ENCODE measurements at regions not wholly inside any gene's neighbourhood (a gene's known extent, or its start where the extent isn't known, plus 50 kb on each side); places are given as distances from the start of the nearest gene placed in this dataset.

DNA sequence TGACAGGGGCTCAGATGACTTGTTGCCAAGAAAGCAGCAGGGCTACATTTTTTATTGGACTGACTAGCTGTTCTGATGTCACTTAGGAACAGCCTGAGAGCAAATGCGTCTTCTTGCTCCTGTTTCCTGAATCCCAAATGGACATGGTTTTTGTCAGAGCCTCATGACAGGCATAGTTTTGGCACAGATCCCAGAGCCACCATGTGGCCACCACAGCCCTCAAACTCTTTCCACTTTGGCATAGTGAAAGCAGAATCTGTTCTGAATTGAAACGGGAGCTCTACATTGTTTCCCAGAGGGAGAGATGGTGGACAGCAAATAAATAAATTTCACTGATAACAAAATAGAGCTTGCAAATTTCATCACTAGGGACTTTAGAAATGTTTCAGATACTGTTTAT is 222.2 kb downstream of the C11orf87 start:
- DNase-seq (ENCODE audit: extremely low spot score in 2 of 2) = no peak

DNA sequence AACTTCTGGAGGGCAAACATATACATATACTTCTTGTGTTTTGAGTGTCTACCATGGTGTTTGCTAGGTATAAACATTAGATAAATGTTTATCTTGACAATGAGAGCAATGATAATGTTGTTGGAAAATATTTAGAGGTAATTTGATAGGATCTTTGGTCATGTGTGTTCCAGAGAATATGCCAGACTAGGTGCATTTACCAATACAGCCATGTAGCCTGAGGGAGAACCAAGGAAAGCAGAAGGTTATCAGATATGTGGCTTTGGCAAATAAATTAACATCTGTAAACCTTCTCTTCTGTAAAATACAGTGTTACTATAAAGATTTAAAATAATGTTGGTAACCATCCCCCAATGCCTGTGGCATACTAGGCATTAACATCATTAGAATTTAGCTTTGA is 226.8 kb downstream of the C11orf87 start:
- Histone ChIP-seq H3K36me3 (no peaks in the 10 kb centered on the region), H3K4me1 (no peaks in the 10 kb centered on the region), H3K9me3 (no peaks in the 10 kb centered on the region), H3K27ac (no peak overlapping the region), H3K27me3 (no peaks in the 10 kb centered on the region), H3K4me3 (no peak overlapping the region)
- intact Hi-C loops (cut with DNase I) = no loop called here
- DNase-seq (ENCODE audit: extremely low spot score in 2 of 2) = no peak
- no peak for TF ChIP-seq CTCF (IDR thresholded peaks at IDR 0.05)
- TF ChIP-seq POLR2AphosphoS5 (IDR thresholded peaks at IDR 0.05; ENCODE audit: insufficient read depth in 1 of 2, low read depth in 1 of 2) = no peak
- no peak for TF ChIP-seq POLR2A (IDR thresholded peaks at IDR 0.05)

More for the DNA sequence above, 222.2 kb downstream of the C11orf87 start:
- Histone ChIP-seq H3K4me3 (no peak overlapping the region), H3K27ac (no peak overlapping the region), H3K27me3 (no peaks in the 10 kb centered on the region), H3K36me3 (no peaks in the 10 kb centered on the region), H3K4me1 (no peaks in the 10 kb centered on the region), H3K9me3 (no peaks in the 10 kb centered on the region)
- no peak for TF ChIP-seq CTCF (IDR thresholded peaks at IDR 0.05)
- no peak for TF ChIP-seq POLR2AphosphoS5 (IDR thresholded peaks at IDR 0.05; ENCODE audit: insufficient read depth in 1 of 2, low read depth in 1 of 2)
- no peak for TF ChIP-seq POLR2A (IDR thresholded peaks at IDR 0.05)
- intact Hi-C loops (cut with DNase I) = no loop called here

DNA sequence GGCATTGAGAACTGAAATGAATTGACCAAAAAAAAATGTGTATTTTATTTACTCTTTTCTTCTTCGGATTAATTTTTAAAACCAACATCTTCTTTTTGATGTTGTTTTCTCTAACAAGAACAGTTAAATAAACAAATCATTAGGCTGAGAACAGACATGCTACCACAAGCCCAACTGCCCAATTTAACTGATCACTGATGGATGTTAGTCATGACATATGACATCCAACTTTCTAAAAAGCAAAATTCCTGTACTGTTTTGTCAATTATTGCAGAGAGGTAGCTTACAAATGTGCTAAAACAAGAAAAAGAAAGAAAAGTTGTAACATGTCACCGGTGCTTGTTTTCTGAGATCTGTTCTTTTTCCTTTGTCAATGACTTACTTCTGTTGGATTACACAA is 232.1 kb downstream of the C11orf87 start:
- Histone ChIP-seq H3K9me3 (no peaks in the 10 kb centered on the region), H3K27ac (no peak overlapping the region), H3K27me3 (no peaks in the 10 kb centered on the region), H3K4me1 (no peaks in the 10 kb centered on the region), H3K36me3 (no peaks in the 10 kb centered on the region), H3K4me3 (no peak overlapping the region)
- intact Hi-C loops (cut with DNase I) = no loop called here
- DNase-seq (ENCODE audit: extremely low spot score in 2 of 2) = no peak
- TF ChIP-seq POLR2A (IDR thresholded peaks at IDR 0.05) (no peak), POLR2AphosphoS5 (IDR thresholded peaks at IDR 0.05; ENCODE audit: insufficient read depth in 1 of 2, low read depth in 1 of 2) (no peak), CTCF (IDR thresholded peaks at IDR 0.05) (no peak)

DNA sequence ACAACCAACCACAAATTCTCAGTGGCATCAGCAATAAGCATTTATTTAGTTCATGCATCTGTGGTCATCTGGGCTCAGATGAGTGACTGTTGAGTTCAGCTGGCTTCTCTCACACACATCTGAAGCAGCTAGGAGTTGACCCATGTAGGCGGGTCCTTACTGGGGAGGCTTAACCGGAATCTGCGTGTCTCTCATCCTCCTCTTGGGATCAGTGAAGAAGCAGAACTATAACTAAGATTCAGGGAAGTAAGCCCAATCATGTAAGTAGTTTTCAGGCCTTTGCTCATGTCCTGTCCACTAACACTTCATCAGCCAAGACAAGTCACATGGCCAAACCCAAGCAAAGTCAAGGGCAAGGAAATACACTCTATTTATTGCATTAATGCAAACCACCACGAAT is 236.2 kb downstream of the C11orf87 start:
- no peak overlapping the region for H3K4me3 ChIP-seq
- no peak for TF ChIP-seq POLR2AphosphoS5 (IDR thresholded peaks at IDR 0.05; ENCODE audit: insufficient read depth in 1 of 2, low read depth in 1 of 2)
- no peak for TF ChIP-seq POLR2A (IDR thresholded peaks at IDR 0.05)
- no peak for TF ChIP-seq CTCF (IDR thresholded peaks at IDR 0.05)

GRCh38 chr11:109667719-109668118 is 245.7 kb downstream of the C11orf87 start:
- Histone ChIP-seq H3K4me3 (no peak overlapping the region), H3K4me1 (no peaks in the 10 kb centered on the region), H3K27me3 (no peaks in the 10 kb centered on the region), H3K27ac (no peak overlapping the region), H3K36me3 (no peaks in the 10 kb centered on the region), H3K9me3 (peaks cover 9% of the 10 kb centered on the region)
- intact Hi-C loops (cut with DNase I) = no loop called here
- DNase-seq (ENCODE audit: extremely low spot score in 2 of 2) = no peak
- TF ChIP-seq POLR2A (IDR thresholded peaks at IDR 0.05) = no peak
- TF ChIP-seq CTCF (IDR thresholded peaks at IDR 0.05) = no peak
- no peak for TF ChIP-seq POLR2AphosphoS5 (IDR thresholded peaks at IDR 0.05; ENCODE audit: insufficient read depth in 1 of 2, low read depth in 1 of 2)

More for the DNA sequence above, 236.2 kb downstream of the C11orf87 start:
- H3K27ac ChIP-seq = no peak overlapping the region
- H3K9me3 ChIP-seq = no peaks in the 10 kb centered on the region
- intact Hi-C loops (cut with DNase I) = no loop called here
- no peaks in the 10 kb centered on the region for H3K4me1 ChIP-seq
- no peaks in the 10 kb centered on the region for H3K27me3 ChIP-seq
- H3K36me3 ChIP-seq = no peaks in the 10 kb centered on the region
- no peak for DNase-seq (ENCODE audit: extremely low spot score in 2 of 2)
